ENCODE measurements at regions not wholly inside any gene's neighbourhood (a gene's known extent, or its start where the extent isn't known, plus 50 kb on each side); places are given as distances from the start of the nearest gene placed in this dataset.
A peak's percentile ranks its signal among the peaks of the same experiment; 100 is the strongest.
"Not testable (repeated sequence)": the region's sequence is repeated elsewhere in the genome, so short reads cannot be mapped to it uniquely, and the experiment has no call there.

DNA sequence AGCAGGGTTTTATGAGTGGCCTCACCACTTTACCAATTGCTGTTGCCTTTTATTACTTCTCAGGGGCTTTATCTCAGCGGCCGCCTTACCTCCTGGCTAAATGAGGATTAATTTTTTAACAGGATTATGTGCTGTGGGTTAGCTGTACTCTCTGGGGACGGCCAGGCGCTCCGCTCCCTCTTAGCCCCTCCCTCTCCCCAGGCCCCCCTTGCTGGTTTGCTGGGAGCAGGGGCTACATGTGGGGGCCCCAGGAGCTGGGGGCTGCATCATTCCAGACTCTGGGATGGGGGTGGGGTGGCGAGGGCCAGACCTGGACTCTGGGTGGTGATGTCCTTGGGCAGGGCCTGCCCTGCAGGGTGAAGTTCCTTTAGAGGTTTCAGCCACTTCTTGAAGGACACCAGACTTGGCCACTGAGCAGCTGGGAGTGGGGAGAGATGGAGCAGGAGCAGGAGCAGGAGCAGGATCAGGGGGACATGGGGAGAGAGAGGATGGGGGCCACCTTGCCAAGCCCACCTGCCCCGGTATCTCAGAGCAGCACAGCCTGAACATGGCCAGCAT, 196.1 kb downstream of the GOLGA6L6 start:
- H3K9me3 ChIP-seq = peaks cover 0 to 38% (median 32%) of the 10 kb centered on the region in 3 donors
- H3K4me1 ChIP-seq = no peaks in the 10 kb centered on the region
- TF ChIP-seq, protein P1, sequence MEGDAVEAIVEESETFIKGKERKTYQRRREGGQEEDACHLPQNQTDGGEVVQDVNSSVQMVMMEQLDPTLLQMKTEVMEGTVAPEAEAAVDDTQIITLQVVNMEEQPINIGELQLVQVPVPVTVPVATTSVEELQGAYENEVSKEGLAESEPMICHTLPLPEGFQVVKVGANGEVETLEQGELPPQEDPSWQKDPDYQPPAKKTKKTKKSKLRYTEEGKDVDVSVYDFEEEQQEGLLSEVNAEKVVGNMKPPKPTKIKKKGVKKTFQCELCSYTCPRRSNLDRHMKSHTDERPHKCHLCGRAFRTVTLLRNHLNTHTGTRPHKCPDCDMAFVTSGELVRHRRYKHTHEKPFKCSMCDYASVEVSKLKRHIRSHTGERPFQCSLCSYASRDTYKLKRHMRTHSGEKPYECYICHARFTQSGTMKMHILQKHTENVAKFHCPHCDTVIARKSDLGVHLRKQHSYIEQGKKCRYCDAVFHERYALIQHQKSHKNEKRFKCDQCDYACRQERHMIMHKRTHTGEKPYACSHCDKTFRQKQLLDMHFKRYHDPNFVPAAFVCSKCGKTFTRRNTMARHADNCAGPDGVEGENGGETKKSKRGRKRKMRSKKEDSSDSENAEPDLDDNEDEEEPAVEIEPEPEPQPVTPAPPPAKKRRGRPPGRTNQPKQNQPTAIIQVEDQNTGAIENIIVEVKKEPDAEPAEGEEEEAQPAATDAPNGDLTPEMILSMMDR (IDR thresholded peaks at IDR 0.05) = no peak
- intact Hi-C loops (cut with DNase I; ENCODE audit: low total_unique reads) = loop anchor here (10.0 kb wide), 1 partner anchor 59 kb away; no protein-coding TSS in a partner anchor
- DNase-seq = peak in 1 of 2 donors; percentile 51
- H3K27ac ChIP-seq = no peak overlapping the region
- H3K36me3 ChIP-seq = no peaks in the 10 kb centered on the region
- peaks cover 0 to 3% of the 10 kb centered on the region in 2 donors for H3K27me3 ChIP-seq
- H3K4me3 ChIP-seq = no peak overlapping the region

DNA sequence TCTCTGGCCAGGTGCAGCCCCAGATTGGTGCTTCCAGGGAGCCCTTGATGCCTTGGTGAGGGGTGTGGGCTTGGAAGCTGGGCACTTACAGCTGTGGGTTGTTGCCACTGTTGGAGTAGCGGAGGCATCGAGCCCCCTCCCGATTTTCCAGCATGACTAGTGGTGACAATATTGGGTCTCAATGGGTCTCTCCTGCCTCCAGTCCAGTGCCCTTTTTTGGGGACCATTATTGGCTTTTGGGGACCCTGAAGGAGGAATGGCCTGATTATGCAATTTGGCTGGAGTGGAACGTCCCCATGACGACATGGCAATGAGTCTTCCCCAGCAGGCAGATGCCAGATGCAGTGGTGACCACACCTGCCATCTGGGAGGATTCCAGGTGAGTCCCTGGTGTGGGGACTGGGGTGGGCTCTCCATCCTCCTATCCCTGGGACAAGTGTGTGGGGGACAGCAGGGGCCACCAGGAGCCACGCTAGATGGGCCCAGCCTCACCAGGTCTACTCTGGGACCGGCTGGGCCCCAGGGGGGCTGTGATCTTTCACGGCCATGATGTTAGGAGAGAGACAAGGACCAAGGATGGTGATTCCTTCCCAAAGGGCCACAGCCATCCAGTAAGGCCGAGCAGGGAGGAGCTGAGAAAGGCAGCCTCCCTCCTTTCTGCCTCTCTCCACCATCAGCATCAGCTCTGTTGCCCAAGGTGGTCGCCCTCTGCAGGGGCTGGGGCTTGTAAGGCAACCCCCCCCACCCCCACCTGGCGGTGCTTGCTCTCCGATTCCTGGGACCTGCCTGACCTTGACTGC, 196.8 kb downstream of the GOLGA6L6 start:
- Histone ChIP-seq H3K9me3 (peaks cover 0 to 43% (median 39%) of the 10 kb centered on the region in 3 donors), H3K4me3 (no peak overlapping the region), H3K27me3 (peaks cover 0 to 3% of the 10 kb centered on the region in 2 donors), H3K36me3 (no peaks in the 10 kb centered on the region), H3K27ac (no peak overlapping the region), H3K4me1 (no peaks in the 10 kb centered on the region)
- intact Hi-C loops (cut with DNase I; ENCODE audit: low total_unique reads) = loop anchor here (10.0 kb wide), 1 partner anchor 60 kb away; no protein-coding TSS in a partner anchor
- DNase-seq = no peak
- TF ChIP-seq, protein P1 (IDR thresholded peaks at IDR 0.05) = no peak

DNA sequence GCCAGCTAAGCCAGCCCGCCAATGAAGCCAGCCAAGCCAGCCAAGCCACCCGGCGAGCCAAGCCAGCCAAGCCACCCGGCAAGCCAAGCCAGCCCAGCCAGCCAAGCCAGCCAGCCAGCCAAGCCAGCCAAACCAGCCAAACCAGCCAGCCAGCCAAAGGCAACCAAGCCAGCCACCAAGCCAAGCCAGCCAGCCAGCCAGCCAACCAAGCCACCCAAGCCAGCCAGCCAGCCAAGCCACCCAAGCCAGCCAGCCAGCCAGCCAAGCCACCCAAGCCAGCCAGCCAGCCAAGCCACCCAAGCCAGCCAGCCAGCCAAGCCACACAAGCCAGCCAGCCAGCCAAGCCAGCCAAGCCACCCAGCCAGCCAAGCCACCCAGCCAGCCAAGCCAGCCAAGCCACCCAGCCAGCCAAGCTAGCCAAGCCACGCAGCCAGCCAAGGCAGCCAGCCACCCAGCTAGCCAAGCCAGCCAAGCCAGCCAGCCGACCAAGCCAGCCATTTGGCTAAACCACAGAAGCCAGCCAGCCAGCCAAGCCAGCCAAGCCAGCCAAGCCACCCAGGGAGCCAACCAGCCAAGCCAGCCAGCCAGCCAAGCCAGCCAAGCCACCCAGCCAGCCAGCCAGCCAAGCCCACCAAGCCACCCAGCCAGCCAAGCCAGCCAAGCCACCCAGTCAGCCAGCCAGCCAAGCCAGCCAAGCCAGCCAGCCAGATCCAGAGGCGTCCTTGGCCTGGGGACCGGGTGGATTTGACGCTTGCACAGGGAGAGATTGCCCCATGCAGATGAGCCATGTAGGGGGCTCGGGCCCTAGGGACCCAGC, 198.0 kb downstream of the GOLGA6L6 start:
- H3K27me3 ChIP-seq, H3K4me1 ChIP-seq, H3K4me3 ChIP-seq, H3K36me3 ChIP-seq, H3K27ac ChIP-seq: not testable (repeated sequence)
- peak in 1 of 2 donors; percentile 71 for DNase-seq
- intact Hi-C loops (cut with DNase I; ENCODE audit: low total_unique reads) = loop anchor here (10.0 kb wide), 1 partner anchor 61 kb away; no protein-coding TSS in a partner anchor
- peaks cover 0 to 39% (median 38%) of the 10 kb centered on the region in 3 donors for H3K9me3 ChIP-seq

DNA sequence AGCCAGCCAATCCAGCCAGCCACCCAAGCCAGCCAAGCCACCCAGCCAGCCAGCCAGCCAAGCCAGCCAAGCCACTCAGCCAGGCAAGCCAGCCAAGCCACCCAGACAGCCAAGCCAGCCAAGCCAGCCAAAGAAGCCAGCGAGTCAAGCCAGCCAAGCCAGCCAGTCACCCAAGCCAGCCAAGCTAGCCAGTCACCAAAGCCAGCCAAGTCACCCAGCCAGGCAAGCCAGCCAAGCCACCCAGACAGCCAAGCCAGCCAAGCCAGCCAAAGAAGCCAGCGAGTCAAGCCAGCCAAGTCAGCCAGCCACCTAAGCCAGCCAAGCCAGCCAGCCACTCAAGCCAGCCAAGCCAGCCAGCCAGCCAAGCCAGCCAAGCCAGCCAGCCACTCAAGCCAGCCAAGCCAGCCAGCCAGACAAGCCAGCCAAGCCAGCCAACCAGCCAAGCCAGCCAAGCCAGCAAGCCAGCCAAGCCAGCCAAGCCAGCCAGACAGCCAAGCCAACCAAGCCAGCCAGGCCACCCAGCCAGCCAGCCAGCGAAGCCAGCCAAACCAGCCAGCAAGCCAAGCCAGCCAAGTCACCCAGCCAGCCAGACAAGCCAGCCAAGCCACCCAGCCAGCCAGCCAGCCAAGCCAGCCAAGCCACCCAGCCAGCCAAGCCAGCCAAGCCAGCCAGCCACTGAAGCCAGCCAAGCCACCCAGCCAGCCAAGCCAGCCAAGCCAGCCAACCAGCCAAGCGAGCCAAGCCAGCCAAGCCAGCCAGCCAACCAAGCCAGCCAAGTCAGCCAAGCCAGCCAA, 198.8 kb downstream of the GOLGA6L6 start:
- not testable (repeated sequence) for H3K27ac ChIP-seq, H3K36me3 ChIP-seq, H3K27me3 ChIP-seq, H3K4me1 ChIP-seq, H3K4me3 ChIP-seq
- peak in 1 of 2 donors; percentile 66 for DNase-seq
- intact Hi-C loops (cut with DNase I; ENCODE audit: low total_unique reads) = loop anchor here (10.0 kb wide), 1 partner anchor 62 kb away; no protein-coding TSS in a partner anchor
- peaks cover 0 to 39% (median 38%) of the 10 kb centered on the region in 3 donors for H3K9me3 ChIP-seq

DNA sequence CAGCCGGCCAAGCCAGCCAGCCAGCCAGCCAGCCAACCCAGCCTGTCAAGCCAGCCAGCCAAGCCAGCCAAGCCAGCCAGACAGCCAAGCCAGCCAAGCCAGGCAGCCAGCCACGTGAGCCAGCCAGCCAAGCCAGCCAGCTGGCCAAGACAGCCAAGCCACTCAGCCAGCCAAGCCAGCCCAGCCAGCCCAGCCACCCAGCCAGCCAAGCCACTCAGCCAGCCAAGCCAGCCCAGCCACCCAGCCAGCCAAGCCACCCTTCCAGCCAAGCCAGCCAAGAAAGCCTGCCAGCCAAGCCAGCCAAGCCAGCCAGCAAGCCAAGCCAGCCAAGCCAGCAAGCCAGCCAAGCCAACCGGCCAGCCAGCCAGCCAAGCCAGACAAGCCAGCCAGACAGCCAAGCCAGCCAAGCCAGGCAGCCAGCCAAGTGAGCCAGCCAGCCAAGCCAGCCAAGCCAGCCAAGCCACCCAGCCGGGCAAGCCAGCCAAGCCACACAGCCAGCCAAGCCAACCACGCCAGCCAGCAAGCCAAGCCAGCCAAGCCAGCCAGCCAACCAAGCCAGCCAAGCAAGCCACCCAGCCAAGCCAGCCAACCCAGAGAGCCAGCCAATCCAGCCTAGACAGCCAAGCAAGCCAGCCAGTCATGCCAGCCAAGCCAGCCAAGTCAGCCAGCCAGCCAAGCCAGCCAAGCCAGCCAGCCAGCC, 199.5 kb downstream of the GOLGA6L6 start:
- peak; percentile 56 to 88 for DNase-seq
- Histone ChIP-seq H3K4me1 (no peaks in the 10 kb centered on the region), H3K27me3 (no peaks in the 10 kb centered on the region), H3K9me3 (peaks cover 0 to 39% (median 39%) of the 10 kb centered on the region in 3 donors), H3K4me3 (no peak overlapping the region), H3K27ac (no peak overlapping the region), H3K36me3 (no peaks in the 10 kb centered on the region)
- intact Hi-C loops (cut with DNase I; ENCODE audit: low total_unique reads) = loop anchor here (10.0 kb wide), 1 partner anchor 63 kb away; no protein-coding TSS in a partner anchor
- TF ChIP-seq, protein P1 (IDR thresholded peaks at IDR 0.05) = no peak

Data from tibial artery (tissue), 4 donors.